ENCODE measurements at regions not wholly inside any gene's neighbourhood (a gene's known extent, or its start where the extent isn't known, plus 50 kb on each side); places are given as distances from the start of the nearest gene placed in this dataset.

DNA sequence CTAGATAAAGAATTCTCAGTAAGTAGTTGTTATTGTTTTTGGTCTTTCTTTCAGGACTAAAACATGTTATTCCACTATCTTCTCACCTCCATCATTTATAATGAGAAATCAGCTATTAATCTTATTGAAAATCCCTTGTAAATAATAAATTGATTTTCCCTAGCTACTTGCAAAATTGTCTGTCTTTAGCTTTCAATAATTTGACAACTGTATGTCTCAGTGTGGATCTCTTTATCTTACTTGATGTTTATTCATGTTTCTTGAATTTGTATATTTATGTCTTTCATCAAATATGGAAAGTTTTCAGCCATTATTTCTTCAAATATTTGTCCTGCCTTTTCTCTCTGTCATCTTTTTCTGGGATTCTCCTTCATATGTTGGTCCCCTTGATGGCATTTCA lies 117.1 kb upstream of the ANTXRL start:
- Histone ChIP-seq H3K27me3 (replicated peaks in 1 of 7) (no peaks in the 10 kb centered on the region), H3K9me3 (peaks cover 0 to 18% (median 15%) of the 10 kb centered on the region in 8 donors), H3K27ac (no peak overlapping the region), H3K4me3 (no peak overlapping the region), H3K36me3 (no peaks in the 10 kb centered on the region), H3K4me1 (no peaks in the 10 kb centered on the region)
- intact Hi-C loops (cut with DNase I; ENCODE audit: low total_unique reads), result no loop called here
- TF ChIP-seq, protein P1, sequence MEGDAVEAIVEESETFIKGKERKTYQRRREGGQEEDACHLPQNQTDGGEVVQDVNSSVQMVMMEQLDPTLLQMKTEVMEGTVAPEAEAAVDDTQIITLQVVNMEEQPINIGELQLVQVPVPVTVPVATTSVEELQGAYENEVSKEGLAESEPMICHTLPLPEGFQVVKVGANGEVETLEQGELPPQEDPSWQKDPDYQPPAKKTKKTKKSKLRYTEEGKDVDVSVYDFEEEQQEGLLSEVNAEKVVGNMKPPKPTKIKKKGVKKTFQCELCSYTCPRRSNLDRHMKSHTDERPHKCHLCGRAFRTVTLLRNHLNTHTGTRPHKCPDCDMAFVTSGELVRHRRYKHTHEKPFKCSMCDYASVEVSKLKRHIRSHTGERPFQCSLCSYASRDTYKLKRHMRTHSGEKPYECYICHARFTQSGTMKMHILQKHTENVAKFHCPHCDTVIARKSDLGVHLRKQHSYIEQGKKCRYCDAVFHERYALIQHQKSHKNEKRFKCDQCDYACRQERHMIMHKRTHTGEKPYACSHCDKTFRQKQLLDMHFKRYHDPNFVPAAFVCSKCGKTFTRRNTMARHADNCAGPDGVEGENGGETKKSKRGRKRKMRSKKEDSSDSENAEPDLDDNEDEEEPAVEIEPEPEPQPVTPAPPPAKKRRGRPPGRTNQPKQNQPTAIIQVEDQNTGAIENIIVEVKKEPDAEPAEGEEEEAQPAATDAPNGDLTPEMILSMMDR (IDR thresholded peaks at IDR 0.05 in 8 of 11, conservative IDR thresholded peaks at IDR 0.05 in 3 of 11), result no peak
- TF ChIP-seq POLR2A (IDR thresholded peaks at IDR 0.05), result no peak
- no peak for TF ChIP-seq POLR2AphosphoS5 (IDR thresholded peaks at IDR 0.05)
- DNase-seq, result no peak

DNA sequence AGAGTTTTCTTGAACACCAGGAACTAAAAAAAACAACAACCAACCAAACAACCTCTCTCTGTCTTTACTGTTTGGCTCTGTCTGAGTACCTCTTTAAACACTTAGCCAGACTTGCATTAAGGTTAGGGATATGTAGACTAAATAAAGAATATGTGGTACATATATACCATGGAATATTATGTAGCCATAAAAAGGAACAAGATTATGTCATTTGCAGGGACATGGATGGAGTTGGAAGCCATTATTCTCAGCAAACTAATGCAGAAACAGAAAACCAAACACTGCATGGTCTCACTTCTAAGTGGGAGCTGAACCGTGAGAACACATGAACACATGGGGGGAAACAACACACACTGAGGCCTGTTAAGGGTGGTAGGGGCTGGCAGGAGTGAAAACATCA lies 116.0 kb upstream of the ANTXRL start:
- Histone ChIP-seq H3K36me3 (no peaks in the 10 kb centered on the region), H3K4me3 (no peak overlapping the region), H3K27ac (no peak overlapping the region), H3K9me3 (peaks cover 0 to 18% (median 15%) of the 10 kb centered on the region in 8 donors), H3K4me1 (no peaks in the 10 kb centered on the region), H3K27me3 (replicated peaks in 1 of 7) (no peaks in the 10 kb centered on the region)
- TF ChIP-seq POLR2AphosphoS5 (IDR thresholded peaks at IDR 0.05) (no peak), POLR2A (IDR thresholded peaks at IDR 0.05) (no peak)
- TF ChIP-seq, protein P1 (IDR thresholded peaks at IDR 0.05 in 8 of 11, conservative IDR thresholded peaks at IDR 0.05 in 3 of 11), result no peak
- DNase-seq, result no peak
- intact Hi-C loops (cut with DNase I; ENCODE audit: low total_unique reads), result no loop called here
- WGBS, 5 donors, result 90 to 97% (median 94%) methylated on average over 1 of the region's 1 CpG

DNA sequence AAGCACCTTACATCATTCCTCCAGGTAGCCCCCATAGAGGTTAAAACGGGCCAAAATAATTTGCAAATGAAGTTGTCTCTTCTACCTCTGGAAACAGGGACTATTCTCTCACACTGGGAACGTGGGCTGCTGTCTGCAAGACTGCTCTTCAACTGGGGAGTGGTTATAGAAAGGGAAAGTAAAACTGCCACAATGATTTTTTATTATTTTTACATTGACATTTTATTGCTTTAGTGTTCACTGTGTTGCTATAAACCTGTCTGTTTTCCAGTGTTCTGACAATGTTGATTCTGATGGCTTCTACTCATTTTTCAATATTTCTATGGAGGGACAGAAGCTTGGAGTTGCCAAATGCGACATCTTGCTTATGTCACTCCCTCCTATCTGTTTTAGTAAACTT lies 115.1 kb upstream of the ANTXRL start:
- intact Hi-C loops (cut with DNase I; ENCODE audit: low total_unique reads), result no loop called here
- H3K36me3 ChIP-seq, result no peaks in the 10 kb centered on the region
- DNase-seq, result no peak
- no peak overlapping the region for H3K4me3 ChIP-seq
- peaks cover 0 to 18% (median 15%) of the 10 kb centered on the region in 8 donors for H3K9me3 ChIP-seq
- no peak overlapping the region for H3K27ac ChIP-seq
- 55 to 66% (median 59%) methylated on average over 3 of the region's 3 CpGs for WGBS, 5 donors
- TF ChIP-seq POLR2A (IDR thresholded peaks at IDR 0.05), result no peak
- TF ChIP-seq, protein P1 (IDR thresholded peaks at IDR 0.05 in 8 of 11, conservative IDR thresholded peaks at IDR 0.05 in 3 of 11), result no peak
- TF ChIP-seq POLR2AphosphoS5 (IDR thresholded peaks at IDR 0.05), result no peak
- no peaks in the 10 kb centered on the region for H3K4me1 ChIP-seq
- no peaks in the 10 kb centered on the region for H3K27me3 ChIP-seq (replicated peaks in 1 of 7)

DNA sequence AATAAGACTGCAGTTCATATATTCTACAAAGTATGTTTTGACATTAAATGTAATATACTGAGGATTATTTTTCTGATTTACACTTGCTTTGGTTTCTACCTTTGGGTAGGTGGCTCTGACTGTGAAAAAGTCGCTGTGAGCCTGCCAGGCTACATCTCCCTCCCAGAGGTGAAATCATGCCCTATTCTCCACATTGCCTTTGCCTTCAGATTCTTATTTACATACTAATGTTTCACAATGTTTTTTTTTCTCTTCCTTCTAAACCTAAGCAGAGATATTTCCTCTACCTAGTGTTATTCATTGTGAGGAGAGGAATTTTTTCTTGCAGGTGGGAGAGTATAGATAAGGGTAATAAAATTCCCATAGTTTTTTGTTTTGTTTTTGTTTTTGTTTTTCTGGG lies 111.5 kb upstream of the ANTXRL start:
- Histone ChIP-seq H3K4me3 (no peak overlapping the region), H3K4me1 (no peaks in the 10 kb centered on the region), H3K27me3 (replicated peaks in 1 of 7) (no peaks in the 10 kb centered on the region), H3K36me3 (no peaks in the 10 kb centered on the region), H3K27ac (no peak overlapping the region), H3K9me3 (peaks cover 0 to 9% (median 5%) of the 10 kb centered on the region in 8 donors)
- intact Hi-C loops (cut with DNase I; ENCODE audit: low total_unique reads), result no loop called here
- no peak for DNase-seq
- 68 to 92% (median 83%) methylated on average over 1 of the region's 1 CpG for WGBS, 5 donors
- TF ChIP-seq POLR2AphosphoS5 (IDR thresholded peaks at IDR 0.05), result no peak
- TF ChIP-seq, protein P1 (IDR thresholded peaks at IDR 0.05 in 8 of 11, conservative IDR thresholded peaks at IDR 0.05 in 3 of 11), result no peak
- no peak for TF ChIP-seq POLR2A (IDR thresholded peaks at IDR 0.05)

Data from spleen (tissue), 11 donors.